IMR-90 (cell line): ENCODE measurements at regions not wholly inside any gene's neighbourhood (a gene's known extent, or its start where the extent isn't known, plus 50 kb on each side); places are given as distances from the start of the nearest gene placed in this dataset.

ENCODE experiments used
- CTCF ChIP-seq: conservative IDR thresholded peaks from 2 replicates; pipeline ENCODE4 v1.5.1; 2012; ENCODE audit warnings: mild to moderate bottlenecking, low read depth, low read length, improper control_type of control experiment
- POLR2A ChIP-seq: IDR thresholded peaks from 2 replicates; pipeline ENCODE4 v1.6.1; 2012; ENCODE audit warnings: mild to moderate bottlenecking, low read depth, low read length
- RAD21 ChIP-seq: IDR thresholded peaks from 2 replicates; pipeline ENCODE4 v1.6.1; 2012; ENCODE audit warnings: low read length, improper control_type of control experiment

GRCh38 chr3:103699228-103699627 lies 1264.4 kb downstream of the ZPLD1 start:
- TF ChIP-seq CTCF (no peak), RAD21 (no peak), POLR2A (no peak)
